ENCODE measurements at regions not wholly inside any gene's neighbourhood (a gene's known extent, or its start where the extent isn't known, plus 50 kb on each side); places are given as distances from the start of the nearest gene placed in this dataset.
"Not testable (repeated sequence)": the region's sequence is repeated elsewhere in the genome, so short reads cannot be mapped to it uniquely, and the experiment has no call there.

DNA sequence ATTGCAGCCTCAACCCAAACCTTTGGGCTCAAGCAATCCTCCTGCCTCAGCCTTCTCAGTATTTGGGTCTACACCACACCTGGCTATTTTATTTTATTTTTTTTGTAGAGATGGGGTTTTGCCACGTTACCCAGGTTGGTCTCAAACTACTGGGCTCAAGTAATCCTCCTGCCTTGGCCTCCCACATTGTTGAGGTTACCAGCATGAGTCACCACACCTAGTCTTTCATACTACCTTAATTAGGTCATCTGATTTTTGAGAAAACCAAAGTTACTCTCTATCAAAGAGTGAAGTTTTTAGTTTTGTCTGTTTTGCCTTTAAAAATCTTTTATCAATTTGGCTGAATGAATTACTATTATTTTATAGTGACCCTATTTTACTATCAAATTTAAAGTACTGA is 335.6 kb upstream of the LRRC4C start:
- no peak overlapping the region for H3K4me3 ChIP-seq
- no peaks in the 10 kb centered on the region for H3K4me1 ChIP-seq
- H3K27me3 ChIP-seq: no peaks in the 10 kb centered on the region
- no peak for DNase-seq
- H3K36me3 ChIP-seq: no peaks in the 10 kb centered on the region
- H3K27ac ChIP-seq: no peak overlapping the region
- intact Hi-C loops (cut with DNase I; ENCODE audit: low total_unique reads): no loop called here
- TF ChIP-seq, protein P1, sequence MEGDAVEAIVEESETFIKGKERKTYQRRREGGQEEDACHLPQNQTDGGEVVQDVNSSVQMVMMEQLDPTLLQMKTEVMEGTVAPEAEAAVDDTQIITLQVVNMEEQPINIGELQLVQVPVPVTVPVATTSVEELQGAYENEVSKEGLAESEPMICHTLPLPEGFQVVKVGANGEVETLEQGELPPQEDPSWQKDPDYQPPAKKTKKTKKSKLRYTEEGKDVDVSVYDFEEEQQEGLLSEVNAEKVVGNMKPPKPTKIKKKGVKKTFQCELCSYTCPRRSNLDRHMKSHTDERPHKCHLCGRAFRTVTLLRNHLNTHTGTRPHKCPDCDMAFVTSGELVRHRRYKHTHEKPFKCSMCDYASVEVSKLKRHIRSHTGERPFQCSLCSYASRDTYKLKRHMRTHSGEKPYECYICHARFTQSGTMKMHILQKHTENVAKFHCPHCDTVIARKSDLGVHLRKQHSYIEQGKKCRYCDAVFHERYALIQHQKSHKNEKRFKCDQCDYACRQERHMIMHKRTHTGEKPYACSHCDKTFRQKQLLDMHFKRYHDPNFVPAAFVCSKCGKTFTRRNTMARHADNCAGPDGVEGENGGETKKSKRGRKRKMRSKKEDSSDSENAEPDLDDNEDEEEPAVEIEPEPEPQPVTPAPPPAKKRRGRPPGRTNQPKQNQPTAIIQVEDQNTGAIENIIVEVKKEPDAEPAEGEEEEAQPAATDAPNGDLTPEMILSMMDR (IDR thresholded peaks at IDR 0.05): no peak
- no peaks in the 10 kb centered on the region for H3K9me3 ChIP-seq

DNA sequence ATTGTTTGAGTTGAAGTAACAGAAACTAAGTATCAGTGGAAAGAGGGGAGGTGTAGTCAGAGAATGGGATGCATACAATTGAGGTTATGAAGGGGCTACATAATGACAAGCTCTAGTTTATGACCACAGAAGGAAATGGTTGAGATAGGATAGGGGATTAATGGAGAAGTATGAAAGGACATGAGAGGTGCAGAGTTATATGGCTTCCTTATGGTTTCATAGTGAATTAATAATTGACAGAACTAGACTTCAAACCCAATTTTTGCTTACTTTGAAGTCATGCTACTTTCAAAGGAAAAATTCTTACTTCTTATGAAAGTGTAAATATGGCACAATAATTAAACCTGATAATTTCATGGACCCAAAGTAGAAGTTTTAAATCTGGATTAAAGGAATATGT is 340.3 kb upstream of the LRRC4C start:
- no peaks in the 10 kb centered on the region for H3K4me1 ChIP-seq
- no peaks in the 10 kb centered on the region for H3K9me3 ChIP-seq
- DNase-seq: no peak
- H3K36me3 ChIP-seq: no peaks in the 10 kb centered on the region
- H3K27me3 ChIP-seq: no peaks in the 10 kb centered on the region
- TF ChIP-seq, protein P1 (IDR thresholded peaks at IDR 0.05): no peak
- H3K4me3 ChIP-seq: no peak overlapping the region
- H3K27ac ChIP-seq: no peak overlapping the region
- intact Hi-C loops (cut with DNase I; ENCODE audit: low total_unique reads): no loop called here

DNA sequence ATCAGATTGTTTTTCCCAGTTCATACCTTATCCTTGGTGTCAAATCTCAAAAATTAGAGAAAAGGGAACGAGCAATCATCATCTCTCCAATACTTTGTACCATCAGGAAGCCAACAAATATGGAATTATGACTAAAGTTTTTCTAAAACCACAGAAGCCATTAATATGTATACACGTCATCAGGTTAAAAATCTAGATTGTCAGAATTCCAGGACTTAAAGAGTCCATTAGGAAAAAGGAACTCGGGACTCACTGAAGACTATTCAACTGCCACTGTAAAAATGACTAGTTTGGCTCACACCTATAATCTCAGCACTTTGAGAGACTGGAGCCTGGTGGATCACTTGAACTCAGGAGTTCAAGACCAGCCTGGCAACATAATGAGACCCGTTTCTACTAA is 344.4 kb upstream of the LRRC4C start:
- no peaks in the 10 kb centered on the region for H3K27me3 ChIP-seq
- H3K9me3 ChIP-seq: no peaks in the 10 kb centered on the region
- TF ChIP-seq, protein P1 (IDR thresholded peaks at IDR 0.05): no peak
- intact Hi-C loops (cut with DNase I; ENCODE audit: low total_unique reads): no loop called here
- no peak overlapping the region for H3K4me3 ChIP-seq
- H3K4me1 ChIP-seq: no peaks in the 10 kb centered on the region
- no peaks in the 10 kb centered on the region for H3K36me3 ChIP-seq
- no peak for DNase-seq
- no peak overlapping the region for H3K27ac ChIP-seq

DNA sequence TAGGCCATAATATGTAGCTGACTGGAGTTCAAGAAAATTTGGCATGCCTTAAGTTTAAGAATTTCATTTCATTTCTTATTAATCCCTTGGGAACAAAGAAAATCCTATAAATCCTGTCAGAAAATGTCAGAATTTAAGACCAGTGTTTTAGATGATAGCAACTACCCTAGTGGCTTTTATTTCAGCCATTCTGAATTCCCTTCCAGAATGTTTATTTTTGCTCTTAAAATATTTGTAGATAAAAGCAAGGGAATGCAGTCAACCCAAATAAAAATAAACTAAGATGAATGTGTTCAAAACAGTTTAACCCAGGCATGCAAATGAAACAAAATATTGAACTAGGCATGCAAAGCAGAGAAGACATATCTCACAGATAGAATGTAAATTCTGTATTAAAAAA is 356.9 kb upstream of the LRRC4C start:
- DNase-seq: no peak
- H3K4me1 ChIP-seq: no peaks in the 10 kb centered on the region
- H3K4me3 ChIP-seq: no peak overlapping the region
- H3K27me3 ChIP-seq: no peaks in the 10 kb centered on the region
- no peaks in the 10 kb centered on the region for H3K36me3 ChIP-seq
- H3K27ac ChIP-seq: no peak overlapping the region
- intact Hi-C loops (cut with DNase I; ENCODE audit: low total_unique reads): no loop called here
- TF ChIP-seq, protein P1 (IDR thresholded peaks at IDR 0.05): no peak
- no peaks in the 10 kb centered on the region for H3K9me3 ChIP-seq

DNA sequence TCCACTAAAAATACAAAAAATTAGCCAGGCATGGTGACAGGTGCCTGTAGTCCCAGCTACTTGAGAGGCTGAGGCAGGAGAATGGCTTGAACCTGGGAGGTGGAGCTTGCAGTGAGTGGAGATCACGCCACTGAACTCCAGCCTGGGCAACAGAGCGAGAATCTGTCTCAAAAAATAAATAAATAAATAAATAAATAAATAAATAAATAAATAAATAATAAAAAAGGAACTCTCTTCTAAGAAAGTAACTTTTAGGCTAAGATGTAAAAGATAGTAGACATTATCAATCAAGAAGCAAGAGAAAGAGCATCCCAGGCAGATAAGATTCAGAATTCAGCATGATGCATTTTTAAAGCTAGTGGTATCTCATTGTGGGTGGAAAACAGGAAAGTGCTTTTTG is 364.8 kb upstream of the LRRC4C start:
- DNase-seq; H3K27ac ChIP-seq; H3K4me3 ChIP-seq; H3K27me3 ChIP-seq; H3K4me1 ChIP-seq; intact Hi-C loops (cut with DNase I; ENCODE audit: low total_unique reads); H3K36me3 ChIP-seq; H3K9me3 ChIP-seq: not testable (repeated sequence)

DNA sequence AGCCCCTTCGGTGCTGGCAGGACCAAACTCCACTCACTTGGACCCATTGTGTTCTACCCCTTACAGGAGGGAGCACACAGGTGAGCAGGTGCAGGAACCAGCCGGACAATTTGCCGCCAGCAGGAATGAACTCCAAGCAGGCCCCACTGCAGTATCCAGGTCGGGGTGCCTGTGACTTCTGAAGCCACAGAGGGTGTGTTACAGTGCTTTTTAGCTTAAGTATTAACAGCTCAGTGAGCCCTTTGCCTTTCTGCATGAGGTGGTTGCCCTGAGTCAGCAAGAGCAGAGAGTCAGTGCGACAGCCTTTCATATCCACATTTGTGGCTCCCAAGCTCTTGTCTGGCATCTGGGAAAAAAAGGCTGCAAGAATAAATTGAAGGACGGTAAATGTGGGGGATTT is 366.6 kb upstream of the LRRC4C start:
- Histone ChIP-seq H3K27me3 (no peaks in the 10 kb centered on the region), H3K4me3 (no peak overlapping the region), H3K36me3 (no peaks in the 10 kb centered on the region), H3K27ac (no peak overlapping the region), H3K4me1 (no peaks in the 10 kb centered on the region), H3K9me3 (no peaks in the 10 kb centered on the region)
- DNase-seq: no peak
- TF ChIP-seq, protein P1 (IDR thresholded peaks at IDR 0.05): no peak
- intact Hi-C loops (cut with DNase I; ENCODE audit: low total_unique reads): no loop called here

Data from tibial artery (tissue), 4 donors.